ENCODE measurements at regions not wholly inside any gene's neighbourhood (a gene's known extent, or its start where the extent isn't known, plus 50 kb on each side); places are given as distances from the start of the nearest gene placed in this dataset.

- TF ChIP-seq YY1 (IDR thresholded peaks at IDR 0.05; ENCODE audit: borderline replicate concordance in 1 of 3, control insufficient read depth in 1 of 3, extremely low read depth in 1 of 3, insufficient read depth in 3 of 3, insufficient read length in 1 of 3, insufficient replicate concordance in 2 of 3, low read depth in 1 of 3, low read length in 2 of 3) (peak in 1 of 3 experiments; percentile 64), MTF1 (CRISPR knock-in tag; IDR thresholded peaks at IDR 0.05; ENCODE audit: borderline replicate concordance) (no peak), ZNF431 (CRISPR knock-in tag; IDR thresholded peaks at IDR 0.05) (no peak), PTBP1 (IDR thresholded peaks at IDR 0.05; ENCODE audit: low read depth, low read length) (no peak), ZNF699 (CRISPR knock-in tag; IDR thresholded peaks at IDR 0.05; ENCODE audit: insufficient replicate concordance) (no peak), TCF7L2 (IDR thresholded peaks at IDR 0.05; ENCODE audit: low read depth, low read length) (no peak), NR2C2 (CRISPR knock-in tag; IDR thresholded peaks at IDR 0.05) (no peak), NR2C2 (tag; IDR thresholded peaks at IDR 0.05) (peak; percentile 91), MEIS2 (IDR thresholded peaks at IDR 0.05; ENCODE audit: partially characterized antibody) (peak; percentile 72), CGGBP1 (CRISPR knock-in tag; IDR thresholded peaks at IDR 0.05) (no peak), USF2 (CRISPR knock-in tag; IDR thresholded peaks at IDR 0.05) (peak; percentile 28; the same call in 1 of the 2 replicates), HDAC8 (tag; IDR thresholded peaks at IDR 0.05) (no peak), AFF1 (IDR thresholded peaks at IDR 0.05; ENCODE audit: low read depth in 1 of 2, partially characterized antibody in 2 of 2) (peak in 1 of 2 experiments; percentile 48), ZNF143 (CRISPR knock-in tag; IDR thresholded peaks at IDR 0.05) (peak; percentile 73), TCF7 (IDR thresholded peaks at IDR 0.05; ENCODE audit: borderline replicate concordance) (no peak), NR2C1 (IDR thresholded peaks at IDR 0.05) (peak; percentile 52), NR2C1 (tag; IDR thresholded peaks at IDR 0.05) (peak; percentile 80), PHF20 (IDR thresholded peaks at IDR 0.05; ENCODE audit: partially characterized antibody) (no peak), SMAD3 (CRISPR knock-in tag; conservative IDR thresholded peaks at IDR 0.05) (no peak), CREB3L1 (IDR thresholded peaks at IDR 0.05; ENCODE audit: borderline replicate concordance, low read depth) (no peak), SIX5 (IDR thresholded peaks at IDR 0.05; ENCODE audit: borderline replicate concordance in 1 of 2, insufficient read depth in 1 of 2, low read depth in 1 of 2, low read length in 2 of 2) (peak; percentile 34 to 55; a peak in 2 of 4 replicates)
Observed at GRCh38 chr18:46324087-46324955, 220.1 kb downstream of the HAUS1 start (continued).
